H1 (cell line): ENCODE measurements at regions not wholly inside any gene's neighbourhood (a gene's known extent, or its start where the extent isn't known, plus 50 kb on each side); places are given as distances from the start of the nearest gene placed in this dataset.

Experiments used
- CBX5 ChIP-seq: fragments of 300-800, 300-1000 bp; sonication (generic); IDR thresholded peaks from 2 replicates; pipeline ENCODE4 v1.7.1; 2016; ENCODE audit warnings: antibody characterized with exemption, low read length, low read depth
- CHD1 ChIP-seq: IDR thresholded peaks from 2 replicates; pipeline ENCODE4 v1.6.1; 2012; ENCODE audit warnings: low read depth, low read length, improper control_type of control experiment
- GABPA ChIP-seq: IDR thresholded peaks from 2 replicates; pipeline ENCODE4 v1.6.1; 2011; ENCODE audit warnings: mild to moderate bottlenecking, low read length, moderate library complexity, borderline replicate concordance; ENCODE audit not compliant: insufficient read depth
- MAX ChIP-seq: IDR thresholded peaks from 2 replicates; pipeline ENCODE4 v1.6.1; 2012; ENCODE audit warnings: inconsistent platforms
- POU5F1 ChIP-seq: IDR thresholded peaks from 2 replicates; pipeline ENCODE4 v1.6.1; 2011; ENCODE audit warnings: low read depth, mild to moderate bottlenecking, low read length, moderate library complexity
- RFX5 ChIP-seq: IDR thresholded peaks from 2 replicates; pipeline ENCODE4 v1.6.1; 2011; ENCODE audit warnings: low read depth, low read length, improper control_type of control experiment, borderline replicate concordance
- SP2 ChIP-seq: IDR thresholded peaks from 2 replicates; pipeline ENCODE4 v1.6.1; 2012; ENCODE audit warnings: mild to moderate bottlenecking, low read length, inconsistent platforms
- TAF1 ChIP-seq: IDR thresholded peaks from 2 replicates; pipeline ENCODE4 v1.6.1; 2011; ENCODE audit warnings: mild to moderate bottlenecking, low read depth, low read length

GRCh38 chr2:157075924-157076323 is 181.6 kb upstream of the GALNT5 start (continued):
- TF ChIP-seq MAX (no peak), SP2 (no peak), CHD1 (no peak), TAF1 (no peak), CBX5 (no peak), RFX5 (no peak), POU5F1 (no peak), GABPA (no peak)
